Loucy (cell line): ENCODE measurements at regions not wholly inside any gene's neighbourhood (a gene's known extent, or its start where the extent isn't known, plus 50 kb on each side); places are given as distances from the start of the nearest gene placed in this dataset.
A peak's percentile ranks its signal among the peaks of the same experiment; 100 is the strongest.

ENCODE experiments used
- H2AFZ ChIP-seq: fragments of 200-600 bp; sonication (generic); 2 replicates; pipeline ENCODE4 v1.6.0; 2016; ENCODE audit warnings: antibody characterized with exemption, mild to moderate bottlenecking, low read length, moderate library complexity
- H3F3A ChIP-seq: fragments of 200-600 bp; 2 replicates; pipeline ENCODE4 v1.6.0; 2016; ENCODE audit warnings: antibody characterized with exemption, low read depth, mild to moderate bottlenecking
- H3K27me3 ChIP-seq: fragments of 200-600 bp; sonication (generic); 2 replicates; pipeline ENCODE4 v1.6.1; 2014; ENCODE audit warnings: low read length, mild to moderate bottlenecking; ENCODE audit not compliant: insufficient read depth, poor library complexity, severe bottlenecking
- H3K36me3 ChIP-seq: fragments of 200-600 bp; sonication (generic); 2 replicates; pipeline ENCODE4 v1.6.1; 2016; ENCODE audit warnings: low read length; ENCODE audit not compliant: insufficient read depth
- H3K4me1 ChIP-seq: fragments of 200-600 bp; sonication (generic); 2 replicates; pipeline ENCODE4 v1.5.1; 2014; ENCODE audit warnings: low read length, mild to moderate bottlenecking; ENCODE audit not compliant: insufficient read depth, poor library complexity, severe bottlenecking
- H3K4me2 ChIP-seq: fragments of 200-600 bp; sonication (generic); 2 replicates; pipeline ENCODE4 v1.6.0; 2014; ENCODE audit warnings: antibody characterized with exemption, low read length, low read depth, mild to moderate bottlenecking; ENCODE audit not compliant: poor library complexity, severe bottlenecking
- H3K4me3 ChIP-seq: fragments of 200-600 bp; sonication (generic); 2 replicates; pipeline ENCODE4 v1.5.1; 2014; ENCODE audit warnings: low read length, mild to moderate bottlenecking, mixed read lengths; ENCODE audit not compliant: poor library complexity, severe bottlenecking
- H3K79me2 ChIP-seq: fragments of 200-600 bp; sonication (generic); 2 replicates; pipeline ENCODE4 v1.6.1; 2014; ENCODE audit warnings: low read length; ENCODE audit not compliant: insufficient read depth
- H3K9ac ChIP-seq: fragments of 200-600 bp; sonication (generic); 2 replicates; pipeline ENCODE4 v1.6.0; 2014; ENCODE audit warnings: mild to moderate bottlenecking, low read depth, low read length, moderate library complexity; ENCODE audit not compliant: poor library complexity, severe bottlenecking
- H3K9me2 ChIP-seq: fragments of 200-600 bp; sonication (generic); replicated peaks from 2 replicates; pipeline ENCODE4 v1.6.1; 2016; ENCODE audit warnings: low read depth, low read length, mixed read lengths
- H3K9me3 ChIP-seq: fragments of 200-600 bp; sonication (generic); 2 replicates; pipeline ENCODE4 v1.6.1; 2014; ENCODE audit warnings: mild to moderate bottlenecking, antibody characterized with exemption, low read length, low read depth; ENCODE audit not compliant: insufficient read depth
- H4K20me1 ChIP-seq: fragments of 200-600 bp; sonication (generic); 2 replicates; pipeline ENCODE4 v1.6.0; 2014; ENCODE audit warnings: antibody characterized with exemption, low read length, mild to moderate bottlenecking; ENCODE audit not compliant: insufficient read depth, poor library complexity, severe bottlenecking
- EZH2phosphoT487 ChIP-seq: fragments of 200-600 bp; IDR thresholded peaks from 2 replicates; pipeline ENCODE4 v1.6.1; 2018; ENCODE audit warnings: antibody characterized with exemption, mild to moderate bottlenecking, moderate library complexity, borderline replicate concordance
- TF ChIP-seq, protein P1 (sequence below): fragments of 200-600 bp; sonication (generic); conservative IDR thresholded peaks from 2 replicates; pipeline ENCODE4 v1.5.1; 2014; ENCODE audit warnings: mild to moderate bottlenecking, antibody characterized with exemption, low read length

DNA sequence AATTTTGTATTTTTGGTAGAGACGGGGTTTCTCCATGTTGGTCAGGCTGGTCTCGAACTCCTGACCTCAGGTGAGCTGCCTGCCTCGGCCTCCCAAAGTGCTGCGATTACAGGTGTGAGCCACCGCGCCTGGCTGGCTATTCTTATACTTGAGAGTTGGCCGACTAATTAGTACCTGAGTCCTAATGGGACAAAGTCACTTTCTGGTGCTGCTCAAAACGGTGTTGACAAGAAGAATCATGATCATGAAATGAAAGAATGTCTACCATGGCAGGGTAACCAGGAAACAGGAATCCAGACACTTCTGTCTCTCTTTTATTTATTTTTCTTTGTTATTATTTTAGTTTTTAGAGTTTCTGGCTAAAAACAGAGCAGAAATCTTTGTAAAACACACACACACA is 54.7 kb upstream of the RAB6D start:
- H3K9me3 ChIP-seq: no peaks in the 10 kb centered on the region
- no peaks in the 10 kb centered on the region for H3K4me1 ChIP-seq
- H3K36me3 ChIP-seq: no peaks in the 10 kb centered on the region
- no peaks in the 10 kb centered on the region for H3K27me3 ChIP-seq
- H3K9ac ChIP-seq: no peak overlapping the region
- H3K4me3 ChIP-seq: no peak overlapping the region
- H4K20me1 ChIP-seq: no peaks in the 10 kb centered on the region
- H3K4me2 ChIP-seq: no peak overlapping the region
- H3K79me2 ChIP-seq: no peaks in the 10 kb centered on the region
- H3K9me2 ChIP-seq: no peaks in the 10 kb centered on the region
- TF ChIP-seq, protein P1, sequence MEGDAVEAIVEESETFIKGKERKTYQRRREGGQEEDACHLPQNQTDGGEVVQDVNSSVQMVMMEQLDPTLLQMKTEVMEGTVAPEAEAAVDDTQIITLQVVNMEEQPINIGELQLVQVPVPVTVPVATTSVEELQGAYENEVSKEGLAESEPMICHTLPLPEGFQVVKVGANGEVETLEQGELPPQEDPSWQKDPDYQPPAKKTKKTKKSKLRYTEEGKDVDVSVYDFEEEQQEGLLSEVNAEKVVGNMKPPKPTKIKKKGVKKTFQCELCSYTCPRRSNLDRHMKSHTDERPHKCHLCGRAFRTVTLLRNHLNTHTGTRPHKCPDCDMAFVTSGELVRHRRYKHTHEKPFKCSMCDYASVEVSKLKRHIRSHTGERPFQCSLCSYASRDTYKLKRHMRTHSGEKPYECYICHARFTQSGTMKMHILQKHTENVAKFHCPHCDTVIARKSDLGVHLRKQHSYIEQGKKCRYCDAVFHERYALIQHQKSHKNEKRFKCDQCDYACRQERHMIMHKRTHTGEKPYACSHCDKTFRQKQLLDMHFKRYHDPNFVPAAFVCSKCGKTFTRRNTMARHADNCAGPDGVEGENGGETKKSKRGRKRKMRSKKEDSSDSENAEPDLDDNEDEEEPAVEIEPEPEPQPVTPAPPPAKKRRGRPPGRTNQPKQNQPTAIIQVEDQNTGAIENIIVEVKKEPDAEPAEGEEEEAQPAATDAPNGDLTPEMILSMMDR: no peak
- TF ChIP-seq EZH2phosphoT487: no peak
- no peaks in the 10 kb centered on the region for H3F3A ChIP-seq
- no peak overlapping the region for H2AFZ ChIP-seq

DNA sequence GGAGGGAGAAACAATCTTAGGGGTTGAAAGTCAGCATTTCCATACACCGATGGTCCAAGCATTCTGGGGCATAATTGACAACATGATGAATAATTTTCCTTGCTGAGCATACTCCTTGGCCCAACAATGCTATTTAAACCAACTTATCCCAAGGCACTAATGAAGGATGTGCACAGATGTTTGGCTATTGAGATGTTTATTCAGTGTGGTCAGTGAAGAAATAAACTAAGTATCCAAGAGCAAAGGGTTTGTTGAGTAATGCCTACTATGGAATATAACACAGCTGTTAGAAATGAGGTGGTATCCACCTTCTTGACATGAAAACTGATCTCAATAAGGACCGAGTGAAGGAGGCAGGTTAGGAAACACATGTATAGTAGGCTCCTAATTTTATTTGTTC is 53.9 kb upstream of the RAB6D start:
- H3K9me3 ChIP-seq: no peaks in the 10 kb centered on the region
- H3K4me3 ChIP-seq: no peak overlapping the region
- no peaks in the 10 kb centered on the region for H4K20me1 ChIP-seq
- no peaks in the 10 kb centered on the region for H3F3A ChIP-seq
- H3K36me3 ChIP-seq: no peaks in the 10 kb centered on the region
- TF ChIP-seq, protein P1: no peak
- TF ChIP-seq EZH2phosphoT487: no peak
- H3K4me2 ChIP-seq: no peak overlapping the region
- H3K27me3 ChIP-seq: no peaks in the 10 kb centered on the region
- no peaks in the 10 kb centered on the region for H3K4me1 ChIP-seq
- H2AFZ ChIP-seq: no peak overlapping the region
- H3K9me2 ChIP-seq: no peaks in the 10 kb centered on the region
- H3K79me2 ChIP-seq: no peaks in the 10 kb centered on the region
- no peak overlapping the region for H3K9ac ChIP-seq

GRCh38 chr2:131413785-131414184 is 49.8 kb upstream of the RAB6D start:
- H3K9me3 ChIP-seq: no peaks in the 10 kb centered on the region
- H3K27me3 ChIP-seq: no peaks in the 10 kb centered on the region
- no peaks in the 10 kb centered on the region for H3K36me3 ChIP-seq
- H3K79me2 ChIP-seq: no peaks in the 10 kb centered on the region
- H3K4me1 ChIP-seq: peaks cover 3% of the 10 kb centered on the region
- H4K20me1 ChIP-seq: no peaks in the 10 kb centered on the region
- no peaks in the 10 kb centered on the region for H3K9me2 ChIP-seq
- no peaks in the 10 kb centered on the region for H3F3A ChIP-seq
- no peak overlapping the region for H3K4me2 ChIP-seq
- peak overlapping the region; percentile 89 for H2AFZ ChIP-seq
- TF ChIP-seq, protein P1: no peak
- TF ChIP-seq EZH2phosphoT487: no peak
- no peak overlapping the region for H3K9ac ChIP-seq
- H3K4me3 ChIP-seq: no peak overlapping the region
